PC-3 (cell line): ENCODE measurements at regions not wholly inside any gene's neighbourhood (a gene's known extent, or its start where the extent isn't known, plus 50 kb on each side); places are given as distances from the start of the nearest gene placed in this dataset.

Experiments
- ATAC-seq: fragments of 200-7000 bp; cut with Tn5 transposase; 2 replicates; pipeline ENCODE4 v1.9.1; 2020; ENCODE audit warnings: mild to moderate bottlenecking, moderate library complexity
- BruUV-seq: library from RNA; stranded (reverse); fragments of 400-500 nt; replicated peaks from 2 replicates; lab custom pipeline; 2021; lab: Mats Ljungman, UMichigan
- CTCF ChIA-PET: fragments of 300-600 bp; sonication (Branson Sonifier 250); formaldehyde crosslinking; loops from one replicate; lab custom pipeline; 2022; ENCODE audit warnings: antibody characterized with exemption; lab: Charles Lee
- POLR2A ChIA-PET: fragments of 300-600 bp; sonication (Branson Sonifier 250); formaldehyde crosslinking; loops from one replicate; lab custom pipeline; 2022; ENCODE audit warnings: antibody characterized with exemption; ENCODE audit not compliant: unreplicated experiment; lab: Charles Lee
- DNase-seq: peaks from one replicate; pipeline ENCODE4 v3.0.0-alpha.2; 2015
- H2AFZ ChIP-seq: fragments of 300-600 bp; sonication (generic); 2 replicates; pipeline ENCODE4 v1.6.0; 2016; ENCODE audit warnings: antibody characterized with exemption, low read length
- H3F3A ChIP-seq: fragments of 300-600 bp; sonication (generic); one replicate; pipeline ENCODE4 v1.6.0; 2017; ENCODE audit warnings: antibody characterized with exemption, low read length, control low read depth, mild to moderate bottlenecking; ENCODE audit not compliant: unreplicated experiment
- H3K27ac ChIP-seq: fragments of 300-600 bp; sonication (generic); 2 replicates; pipeline ENCODE4 v1.5.1; 2016; ENCODE audit warnings: mild to moderate bottlenecking, low read length
- H3K27me3 ChIP-seq: fragments of 300-600 bp; sonication (generic); 2 replicates; pipeline ENCODE4 v1.6.1; 2016; ENCODE audit warnings: low read length, mixed read lengths
- H3K36me3 ChIP-seq: fragments of 300-600 bp; sonication (generic); 2 replicates; pipeline ENCODE4 v1.6.1; 2016; ENCODE audit warnings: low read depth, mixed run types, low read length, mixed read lengths
- H3K4me1 ChIP-seq: fragments of 300-600 bp; sonication (generic); 2 replicates; pipeline ENCODE4 v1.5.1; 2016; ENCODE audit warnings: low read length; ENCODE audit not compliant: insufficient read depth
- H3K4me2 ChIP-seq: fragments of 300-600 bp; sonication (generic); 2 replicates; pipeline ENCODE4 v1.6.0; 2016; ENCODE audit warnings: low read length
- H3K4me3 ChIP-seq: fragments of 300-600 bp; sonication (generic); 2 replicates; pipeline ENCODE4 v1.5.1; 2016; ENCODE audit warnings: mild to moderate bottlenecking, low read length, mixed read lengths
- H3K79me2 ChIP-seq: fragments of 300-600 bp; sonication (generic); 2 replicates; pipeline ENCODE4 v1.6.1; 2017; ENCODE audit warnings: low read length, mixed read lengths
- H3K9ac ChIP-seq: fragments of 300-600 bp; sonication (generic); 2 replicates; pipeline ENCODE4 v1.6.0; 2016; ENCODE audit warnings: mild to moderate bottlenecking, low read length
- H3K9me2 ChIP-seq: fragments of 300-600 bp; sonication (generic); replicated peaks from 2 replicates; pipeline ENCODE4 v1.6.1; 2016; ENCODE audit warnings: mixed run types, low read length, mixed read lengths
- H3K9me3 ChIP-seq: fragments of 300-600 bp; sonication (generic); 2 replicates; pipeline ENCODE4 v1.6.1; 2016; ENCODE audit warnings: low read length, mixed read lengths
- H4K20me1 ChIP-seq: fragments of 300-600 bp; sonication (generic); 2 replicates; pipeline ENCODE4 v1.6.1; 2016; ENCODE audit warnings: low read length, mixed read lengths
- CTCF ChIP-seq: fragments of 300-600 bp; sonication (generic); conservative IDR thresholded peaks from 2 replicates; pipeline ENCODE4 v1.5.1; 2017; ENCODE audit warnings: antibody characterized with exemption, low read depth, mild to moderate bottlenecking, low read length
- EZH2 ChIP-seq: fragments of 300-600 bp; sonication (generic); IDR thresholded peaks from one replicate; pipeline ENCODE4 v1.6.1; 2017; ENCODE audit warnings: antibody characterized with exemption, mild to moderate bottlenecking, low read length; ENCODE audit not compliant: unreplicated experiment
- EZH2phosphoT487 ChIP-seq: fragments of 300-600 bp; sonication (generic); IDR thresholded peaks from 2 replicates; pipeline ENCODE4 v1.6.1; 2018; ENCODE audit warnings: mild to moderate bottlenecking, antibody characterized with exemption, low read length, borderline replicate concordance
- intact Hi-C: fragments of 100-400 bp; cut with micrococcal nuclease; formaldehyde crosslinking; loops from 2 replicates; pipeline ENCODE4 v1.9.0; 2023

GRCh38 chr18:2471523-2471922 is 99.8 kb downstream of the METTL4 start:
- intact Hi-C loops, result no loop called here
- Histone ChIP-seq H3F3A (no peaks in the 10 kb centered on the region), H3K9me3 (no peaks in the 10 kb centered on the region), H3K4me1 (no peaks in the 10 kb centered on the region), H3K27ac (no peak overlapping the region), H3K9me2 (no peaks in the 10 kb centered on the region), H2AFZ (no peak overlapping the region), H3K36me3 (no peaks in the 10 kb centered on the region), H4K20me1 (no peaks in the 10 kb centered on the region), H3K9ac (no peak overlapping the region), H3K4me2 (no peak overlapping the region), H3K27me3 (no peaks in the 10 kb centered on the region), H3K79me2 (no peaks in the 10 kb centered on the region), H3K4me3 (no peak overlapping the region)
- ATAC-seq (no peak), DNase-seq (peak; percentile 11)
- TF ChIP-seq CTCF, result peak; percentile 45; the same call in 1 of the 2 replicates
- TF ChIP-seq EZH2, result no peak
- TF ChIP-seq EZH2phosphoT487, result no peak
- CTCF ChIA-PET, result no interaction called here
- no TSS peak for BruUV-seq
- POLR2A ChIA-PET, result no interaction called here

GRCh38 chr18:2478662-2479061 is 92.6 kb downstream of the METTL4 start:
- POLR2A ChIA-PET, result no interaction called here
- no peaks in the 10 kb centered on the region for H4K20me1 ChIP-seq
- no peak for DNase-seq
- no peaks in the 10 kb centered on the region for H3K27me3 ChIP-seq
- H3K4me1 ChIP-seq, result peaks cover 12% of the 10 kb centered on the region
- H3F3A ChIP-seq, result no peaks in the 10 kb centered on the region
- TF ChIP-seq EZH2phosphoT487, result no peak
- no peak for TF ChIP-seq EZH2
- TF ChIP-seq CTCF, result no peak
- no peaks in the 10 kb centered on the region for H3K9me2 ChIP-seq
- ATAC-seq, result no peak
- H3K9ac ChIP-seq, result no peak overlapping the region
- intact Hi-C loops, result no loop called here
- no TSS peak for BruUV-seq
- H3K36me3 ChIP-seq, result no peaks in the 10 kb centered on the region
- no peaks in the 10 kb centered on the region for H3K79me2 ChIP-seq
- no peak overlapping the region for H3K27ac ChIP-seq
- H2AFZ ChIP-seq, result no peak overlapping the region
- no peak overlapping the region for H3K4me3 ChIP-seq
- no peaks in the 10 kb centered on the region for H3K9me3 ChIP-seq
- CTCF ChIA-PET, result no interaction called here
- no peak overlapping the region for H3K4me2 ChIP-seq

GRCh38 chr18:2480536-2480935 is 90.8 kb downstream of the METTL4 start:
- Histone ChIP-seq H3K9me2 (no peaks in the 10 kb centered on the region), H3F3A (no peaks in the 10 kb centered on the region), H3K4me1 (peaks cover 12% of the 10 kb centered on the region), H3K27ac (peak overlapping the region; percentile 27; the same call in 1 of the 2 replicates), H3K79me2 (no peaks in the 10 kb centered on the region), H3K36me3 (no peaks in the 10 kb centered on the region), H3K27me3 (no peaks in the 10 kb centered on the region), H3K4me3 (no peak overlapping the region), H4K20me1 (no peaks in the 10 kb centered on the region), H3K4me2 (peak overlapping the region; percentile 26), H2AFZ (no peak overlapping the region), H3K9me3 (no peaks in the 10 kb centered on the region), H3K9ac (no peak overlapping the region)
- ATAC-seq (peak; percentile 98), DNase-seq (peak; percentile 68)
- intact Hi-C loops, result loop anchor here (5.0 kb wide), 2 partner anchors 37 to 57 kb away; no protein-coding TSS in a partner anchor
- no TSS peak for BruUV-seq
- ChIA-PET CTCF (no interaction called here), POLR2A (no interaction called here)
- TF ChIP-seq CTCF (no peak), EZH2 (no peak), EZH2phosphoT487 (no peak)
